OCI-M2 (cell line): ENCODE measurements at regions not wholly inside any gene's neighbourhood (a gene's known extent, or its start where the extent isn't known, plus 50 kb on each side); places are given as distances from the start of the nearest gene placed in this dataset.

ENCODE experiments used
- DNase-seq: peaks from one replicate; lab custom pipeline; 2025; ENCODE audit not compliant: unreplicated experiment; lab: John Stamatoyannopoulos, UW

- DNase-seq: no peak
These were observed 334.0 kb upstream of the CHD6 start for GRCh38 chr20:41952166-41952565.

- DNase-seq: no peak
These were observed 333.4 kb upstream of the CHD6 start for GRCh38 chr20:41951615-41952014.

GRCh38 chr20:41939659-41940058, 321.5 kb upstream of the CHD6 start:
- no peak for DNase-seq

- DNase-seq: no peak
These were observed 320.2 kb upstream of the CHD6 start for GRCh38 chr20:41938353-41938752.

- no peak for DNase-seq
These were observed 317.1 kb upstream of the CHD6 start for GRCh38 chr20:41935259-41935791.

DNA sequence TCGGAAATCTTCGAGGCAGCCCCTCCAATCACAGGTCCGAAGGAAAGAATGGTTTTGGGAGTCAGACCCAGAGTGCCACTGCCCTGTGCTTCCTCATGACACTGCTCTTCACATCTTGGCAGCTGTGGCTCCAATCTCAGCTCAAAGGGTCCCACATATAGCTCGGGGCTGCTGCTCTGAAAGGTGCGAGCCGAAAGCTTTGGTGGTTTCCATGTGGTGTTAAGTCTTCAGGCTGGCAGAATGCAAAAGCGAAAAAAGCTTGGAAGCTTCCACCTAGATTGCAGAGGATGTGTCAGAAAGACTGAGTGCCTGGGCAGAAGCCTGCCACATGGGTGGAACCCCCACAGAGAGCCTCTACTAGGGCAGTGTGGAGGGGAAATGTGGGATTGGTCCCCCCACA, 314.3 kb upstream of the CHD6 start:
- no peak for DNase-seq

DNA sequence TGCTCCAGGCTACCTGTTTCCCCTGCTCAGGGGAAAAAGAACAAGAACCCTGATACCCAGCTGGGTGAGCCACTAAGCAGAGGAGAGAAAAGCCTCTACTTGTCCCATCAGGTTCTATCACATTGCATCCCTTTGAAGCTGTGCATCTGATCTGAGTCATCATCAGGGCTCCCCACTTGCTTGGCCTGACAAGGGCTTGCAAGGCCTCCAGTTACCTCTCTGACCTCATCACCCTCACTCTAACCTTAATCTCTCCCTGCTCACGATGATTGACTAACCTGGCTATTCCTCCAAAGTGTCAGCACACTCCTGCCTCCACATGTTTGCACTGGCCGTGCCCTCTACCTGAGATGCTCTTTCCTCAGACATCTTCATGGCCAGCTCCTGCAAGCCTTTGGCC, 309.5 kb upstream of the CHD6 start:
- DNase-seq: no peak

- no peak for DNase-seq
These were observed 309.0 kb upstream of the CHD6 start for GRCh38 chr20:41927189-41927588.

DNA sequence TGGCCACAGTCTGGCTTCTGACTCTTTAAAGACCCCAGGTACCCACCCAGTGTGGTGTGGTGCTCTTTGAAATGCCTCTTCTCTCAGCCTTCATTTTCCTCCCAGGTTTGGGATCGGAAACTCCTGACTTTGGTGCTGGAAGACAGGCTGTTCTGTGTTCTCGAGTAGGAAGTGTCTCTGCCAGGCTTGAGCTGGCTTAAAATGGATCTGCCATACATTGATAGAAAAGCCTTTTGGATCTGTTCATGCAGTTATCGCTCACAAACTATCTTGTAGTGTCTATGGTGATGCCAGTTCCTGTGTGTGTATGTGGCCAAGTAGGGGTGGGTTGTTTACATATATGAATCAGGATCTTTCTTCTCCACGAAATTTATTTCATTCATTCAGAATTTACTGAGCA, 307.3 kb upstream of the CHD6 start:
- DNase-seq: no peak

- DNase-seq: no peak
These were observed 305.4 kb upstream of the CHD6 start for GRCh38 chr20:41923624-41924023.

DNA sequence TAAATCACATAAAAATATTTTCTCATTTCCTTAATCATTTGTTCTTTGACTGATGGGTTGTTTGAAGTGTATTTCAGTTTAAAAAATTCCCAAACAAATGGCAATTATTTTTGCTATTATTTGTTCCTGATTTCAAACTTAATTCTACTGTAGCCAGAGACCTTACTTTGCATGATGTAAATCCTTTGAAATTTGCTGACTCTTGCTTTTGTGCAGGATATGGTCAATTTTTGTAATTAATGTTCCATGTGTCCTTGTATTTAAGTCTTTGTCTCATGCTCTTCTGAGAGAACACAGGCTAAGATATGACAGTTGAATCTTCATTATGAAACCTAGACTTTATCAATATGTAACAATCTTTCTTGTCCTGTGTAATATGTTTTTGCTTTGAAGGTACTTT, 295.0 kb upstream of the CHD6 start:
- DNase-seq: no peak

DNA sequence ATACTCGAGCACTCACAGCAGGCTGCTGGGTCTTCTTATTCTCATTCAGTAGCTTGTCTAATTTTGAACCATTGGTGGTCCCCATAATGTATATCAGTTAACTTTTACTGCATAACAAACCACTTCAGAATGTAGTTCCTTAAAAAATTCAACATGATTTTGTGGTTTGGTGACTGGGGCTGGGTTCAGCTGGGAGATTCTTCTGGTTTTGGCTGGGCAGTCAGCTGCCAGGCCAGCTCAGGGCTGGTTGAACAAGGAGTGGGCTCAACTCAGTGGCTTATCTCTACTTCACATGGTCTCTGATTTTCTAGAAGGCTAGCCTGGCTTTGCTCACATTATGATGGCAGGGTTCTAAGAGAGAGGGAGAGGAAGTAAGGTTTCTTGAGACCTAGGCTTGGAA, 292.4 kb upstream of the CHD6 start:
- DNase-seq: no peak

- DNase-seq: no peak
These were observed 287.0 kb upstream of the CHD6 start for GRCh38 chr20:41905199-41905598.

DNA sequence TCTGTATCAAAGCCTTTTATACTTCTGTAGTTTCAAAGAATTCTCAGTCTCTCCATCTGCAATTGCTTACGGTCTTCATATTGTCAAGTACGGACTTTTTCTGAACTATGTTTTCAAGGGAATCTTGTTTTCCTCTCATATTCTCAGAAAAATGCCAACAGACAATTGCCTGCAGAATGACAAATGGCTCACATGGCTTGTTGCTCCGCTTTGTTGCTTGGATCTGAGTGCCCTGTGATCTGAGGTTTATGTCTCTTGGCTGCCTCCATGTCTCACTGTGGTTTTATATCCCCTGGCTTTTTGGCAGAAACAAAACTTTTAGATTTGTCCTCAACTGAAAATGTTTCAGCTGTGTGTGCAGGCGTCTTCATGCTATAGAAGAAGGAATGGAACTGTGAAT, 285.4 kb upstream of the CHD6 start:
- DNase-seq: no peak

GRCh38 chr20:41902346-41902745, 284.2 kb upstream of the CHD6 start:
- no peak for DNase-seq

DNA sequence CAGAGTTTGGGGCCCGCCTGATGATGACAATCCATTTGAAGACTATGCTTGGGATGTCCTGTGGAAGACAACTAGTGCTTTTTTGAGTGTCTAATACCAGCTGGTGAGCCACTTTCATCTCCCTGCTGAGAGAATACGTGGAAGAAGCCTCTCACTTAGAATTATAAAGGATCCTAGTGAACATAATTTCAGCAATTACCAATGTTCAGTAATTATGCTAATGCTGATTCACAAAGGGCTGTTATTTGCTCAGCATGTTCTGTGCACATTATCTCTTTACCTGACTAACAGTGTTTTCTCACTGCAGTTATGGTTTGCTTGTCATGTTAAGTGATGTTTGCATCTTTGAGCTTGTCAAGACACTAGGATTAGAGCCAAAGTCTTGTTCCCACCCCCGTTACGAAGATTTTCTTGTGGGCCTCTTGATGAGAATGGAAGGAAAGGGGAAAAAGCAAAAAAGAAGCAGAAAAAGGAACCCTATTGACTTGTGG, 282.1 kb upstream of the CHD6 start:
- no peak for DNase-seq

DNA sequence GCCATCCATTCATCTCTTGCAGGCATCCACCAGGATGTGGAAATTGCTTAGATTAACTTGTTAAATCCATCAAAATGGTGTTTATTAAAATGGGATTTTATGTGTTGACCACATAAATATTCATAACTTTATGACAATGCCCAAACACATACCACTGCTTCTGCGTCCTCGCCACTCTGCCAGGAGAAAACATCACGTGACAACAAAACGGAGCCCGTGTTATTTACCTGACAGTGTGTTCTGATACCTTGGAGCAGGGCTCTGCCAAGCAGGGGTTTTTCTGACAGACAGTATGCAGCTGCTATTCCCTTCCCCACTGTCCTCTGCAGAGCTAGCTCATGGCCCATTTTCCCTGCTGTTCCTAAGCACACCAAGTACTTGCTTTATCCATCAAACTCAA, 279.5 kb upstream of the CHD6 start:
- no peak for DNase-seq

GRCh38 chr20:41895241-41896032, 277.3 kb upstream of the CHD6 start:
- no peak for DNase-seq

- no peak for DNase-seq
These were observed 276.2 kb upstream of the CHD6 start for GRCh38 chr20:41894255-41894963.

- DNase-seq: no peak
These were observed 273.9 kb upstream of the CHD6 start for GRCh38 chr20:41892031-41892430.

- DNase-seq: no peak
These were observed 271.7 kb upstream of the CHD6 start for GRCh38 chr20:41889844-41890224.

DNA sequence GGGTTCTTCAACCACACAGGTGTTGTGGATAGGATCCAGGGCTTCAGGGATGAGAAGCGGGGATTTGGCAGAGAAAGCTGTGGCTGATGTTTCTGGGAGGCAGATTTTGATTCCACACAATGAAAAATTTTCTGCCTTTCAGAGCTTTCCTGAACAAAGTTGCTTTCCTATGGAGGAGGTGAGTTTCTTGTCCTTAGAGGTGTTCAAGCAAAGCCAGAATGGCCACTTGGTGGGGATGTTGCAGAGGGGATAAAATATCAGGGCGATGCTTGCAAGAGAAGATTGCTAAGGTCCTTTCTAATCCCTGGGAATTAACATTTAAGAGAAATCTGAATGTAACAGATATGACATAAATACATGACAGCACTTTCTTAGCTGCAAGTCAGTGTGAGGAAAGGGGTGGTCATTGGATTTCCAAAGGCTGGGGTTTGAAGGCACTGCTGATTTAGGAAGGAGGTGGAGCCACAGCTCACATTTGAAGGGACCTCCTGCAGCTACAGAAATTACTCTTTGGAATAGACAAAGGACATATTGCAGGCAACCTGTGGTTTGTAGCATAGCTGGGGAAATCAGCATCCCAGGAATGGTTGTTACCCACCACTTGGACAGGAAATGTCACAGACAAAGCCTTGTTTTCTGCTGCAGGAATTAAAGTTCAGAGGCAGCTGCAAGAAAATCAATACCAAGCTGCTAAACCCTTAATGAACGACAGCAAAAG, 271.1 kb upstream of the CHD6 start:
- DNase-seq: no peak
